Parathyroid adenoma (tissue), 2 donors: ENCODE measurements at regions not wholly inside any gene's neighbourhood (a gene's known extent, or its start where the extent isn't known, plus 50 kb on each side); places are given as distances from the start of the nearest gene placed in this dataset.

ENCODE experiments used
- H2AFZ ChIP-seq: fragments of 300-600 bp; sonication (generic); one replicate; pipeline ENCODE4 v1.7.0; 2017; ENCODE audit warnings: antibody characterized with exemption, mild to moderate bottlenecking
- H3K27ac ChIP-seq: fragments of 300-600 bp; sonication (generic); one replicate; pipeline ENCODE4 v1.7.0; 2017
- H3K27me3 ChIP-seq: fragments of 300-600 bp; sonication (generic); one replicate; pipeline ENCODE4 v1.7.0; 2017; ENCODE audit warnings: low read length; ENCODE audit not compliant: control insufficient read depth, insufficient read depth
- H3K36me3 ChIP-seq: fragments of 300-600 bp; sonication (generic); one replicate; pipeline ENCODE4 v1.7.0; 2017; ENCODE audit warnings: low read length; ENCODE audit not compliant: control insufficient read depth, insufficient read depth
- H3K4me1 ChIP-seq: fragments of 300-600 bp; sonication (generic); one replicate; pipeline ENCODE4 v1.7.0; 2017; ENCODE audit warnings: control low read depth
- H3K4me2 ChIP-seq: fragments of 300-600 bp; sonication (generic); one replicate; pipeline ENCODE4 v1.7.0; 2017; ENCODE audit warnings: low read length
- H3K4me3 ChIP-seq: fragments of 300-600 bp; sonication (generic); one replicate; pipeline ENCODE4 v1.7.0; 2017; ENCODE audit warnings: low read depth, low read length
- H3K79me2 ChIP-seq: fragments of 300-600 bp; sonication (generic); one replicate; pipeline ENCODE4 v1.7.0; 2017; ENCODE audit warnings: control low read depth
- H3K9ac ChIP-seq: fragments of 300-600 bp; sonication (generic); one replicate; pipeline ENCODE4 v1.7.0; 2017; ENCODE audit warnings: mild to moderate bottlenecking
- H3K9me3 ChIP-seq: fragments of 300-600 bp; sonication (generic); one replicate; pipeline ENCODE4 v1.7.0; 2017; ENCODE audit warnings: low read length; ENCODE audit not compliant: control insufficient read depth
- CTCF ChIP-seq: fragments of 300-600 bp; sonication (generic); IDR thresholded peaks from one replicate; pipeline ENCODE4 v1.7.0; 2017; ENCODE audit warnings: antibody characterized with exemption, mild to moderate bottlenecking
- donor health status: primary hyperparathyroidism.

GRCh38 chr10:78961760-78962159, 107.0 kb upstream of the ZMIZ1 start:
- Histone ChIP-seq H3K36me3 (no peaks in the 10 kb centered on the region), H3K27me3 (no peaks in the 10 kb centered on the region), H3K9ac (no peak overlapping the region), H2AFZ (no peak overlapping the region), H3K4me2 (no peak overlapping the region), H3K4me3 (no peak overlapping the region), H3K79me2 (peaks cover 8% of the 10 kb centered on the region), H3K4me1 (peaks cover 43% of the 10 kb centered on the region), H3K27ac (no peak overlapping the region), H3K9me3 (no peaks in the 10 kb centered on the region)
- no peak for TF ChIP-seq CTCF

- Histone ChIP-seq H3K4me2 (no peak overlapping the region), H3K27ac (no peak overlapping the region), H3K36me3 (no peaks in the 10 kb centered on the region), H3K9me3 (no peaks in the 10 kb centered on the region), H3K79me2 (peaks cover 11% of the 10 kb centered on the region), H3K4me1 (peaks cover 46% of the 10 kb centered on the region), H3K4me3 (no peak overlapping the region), H3K9ac (no peak overlapping the region), H3K27me3 (no peaks in the 10 kb centered on the region), H2AFZ (no peak overlapping the region)
- no peak for TF ChIP-seq CTCF
Observed at GRCh38 chr10:78963074-78964034, 105.4 kb upstream of the ZMIZ1 start.

- Histone ChIP-seq H3K9ac (no peak overlapping the region), H3K27ac (peak overlapping the region; percentile 33), H3K36me3 (no peaks in the 10 kb centered on the region), H3K4me2 (peak overlapping the region; percentile 3), H3K4me3 (no peak overlapping the region), H3K4me1 (peaks cover 46% of the 10 kb centered on the region), H2AFZ (no peak overlapping the region), H3K27me3 (no peaks in the 10 kb centered on the region), H3K9me3 (no peaks in the 10 kb centered on the region), H3K79me2 (peaks cover 18% of the 10 kb centered on the region)
- no peak for TF ChIP-seq CTCF
Observed at GRCh38 chr10:78964274-78964951, 104.4 kb upstream of the ZMIZ1 start.

- no peaks in the 10 kb centered on the region for H3K9me3 ChIP-seq
- no peak overlapping the region for H3K4me3 ChIP-seq
- peaks cover 24% of the 10 kb centered on the region for H3K79me2 ChIP-seq
- TF ChIP-seq CTCF = peak; percentile 18
- peak overlapping the region; percentile 3 for H3K4me2 ChIP-seq
- no peak overlapping the region for H3K9ac ChIP-seq
- no peaks in the 10 kb centered on the region for H3K36me3 ChIP-seq
- no peaks in the 10 kb centered on the region for H3K27me3 ChIP-seq
- H2AFZ ChIP-seq = no peak overlapping the region
- H3K27ac ChIP-seq = peak overlapping the region; percentile 33
- H3K4me1 ChIP-seq = peaks cover 46% of the 10 kb centered on the region
Observed at GRCh38 chr10:78964952-78965633, 103.7 kb upstream of the ZMIZ1 start.
